NCI-H2029 (cell line): ENCODE measurements at regions not wholly inside any gene's neighbourhood (a gene's known extent, or its start where the extent isn't known, plus 50 kb on each side); places are given as distances from the start of the nearest gene placed in this dataset.

Source experiments
- DNase-seq: peaks from one replicate; lab custom pipeline; 2025; lab: John Stamatoyannopoulos, UW

- DNase-seq = no peak
Measured at GRCh38 chr2:212610872-212611425, 72.3 kb upstream of the ERBB4 start.

- no peak for DNase-seq
Measured at GRCh38 chr2:212609479-212609878, 70.9 kb upstream of the ERBB4 start.

- no peak for DNase-seq
Measured at GRCh38 chr2:212607080-212607479, 68.5 kb upstream of the ERBB4 start.

- DNase-seq = no peak
Measured at GRCh38 chr2:212606232-212606631, 67.6 kb upstream of the ERBB4 start.

GRCh38 chr2:212596688-212597087 lies 58.1 kb upstream of the ERBB4 start:
- no peak for DNase-seq

GRCh38 chr2:212596276-212596675 lies 57.7 kb upstream of the ERBB4 start:
- DNase-seq = no peak

- no peak for DNase-seq
Measured at GRCh38 chr2:212595036-212595654, 56.5 kb upstream of the ERBB4 start.

- DNase-seq = no peak
Measured at GRCh38 chr2:212592695-212593094, 54.1 kb upstream of the ERBB4 start.
